Duodenal mucosa (tissue), 2 donors: ENCODE measurements at regions not wholly inside any gene's neighbourhood (a gene's known extent, or its start where the extent isn't known, plus 50 kb on each side); places are given as distances from the start of the nearest gene placed in this dataset.

Source experiments
- H3K27ac ChIP-seq: one replicate; pipeline ENCODE4 v1.7.0; 2013; ENCODE audit warnings: low read depth, low read length
- H3K27me3 ChIP-seq, 2 donors: one replicate each; pipeline ENCODE4 v1.7.0; 2013; ENCODE audit warnings: low read length in 2 of 2, control low read depth in 1 of 2; ENCODE audit not compliant: insufficient read depth in 2 of 2, control insufficient read depth in 1 of 2
- H3K36me3 ChIP-seq, 2 donors: one replicate each; pipeline ENCODE4 v1.7.0; 2013; ENCODE audit warnings: low read length in 2 of 2, control low read depth in 1 of 2; ENCODE audit not compliant: insufficient read depth in 2 of 2, control insufficient read depth in 1 of 2
- H3K4me1 ChIP-seq, 2 donors: one replicate each; pipeline ENCODE4 v1.7.0; 2013; ENCODE audit warnings: low read length in 2 of 2, control low read depth in 1 of 2; ENCODE audit not compliant: insufficient read depth in 2 of 2, control insufficient read depth in 1 of 2
- H3K4me3 ChIP-seq, 2 donors: one replicate each; pipeline ENCODE4 v1.7.0; 2013; ENCODE audit warnings: low read length in 2 of 2, low read depth in 1 of 2
- H3K9ac ChIP-seq, 2 donors: one replicate each; pipeline ENCODE4 v1.7.0; 2013; ENCODE audit warnings: low read length in 2 of 2, low read depth in 1 of 2
- H3K9me3 ChIP-seq, 2 donors: one replicate each; pipeline ENCODE4 v1.7.0; 2013; ENCODE audit warnings: low read length in 2 of 2, control low read depth in 1 of 2; ENCODE audit not compliant: control insufficient read depth in 1 of 2

- H3K27ac ChIP-seq = no peak overlapping the region
- H3K36me3 ChIP-seq = no peaks in the 10 kb centered on the region
- H3K4me1 ChIP-seq = no peaks in the 10 kb centered on the region
- H3K27me3 ChIP-seq = no peaks in the 10 kb centered on the region
- peaks cover 0 to 4% of the 10 kb centered on the region in 2 donors for H3K9me3 ChIP-seq
- no peak overlapping the region for H3K4me3 ChIP-seq
- H3K9ac ChIP-seq = no peak overlapping the region
Observed at GRCh38 chr4:33073811-33074210, 2353.6 kb downstream of the PCDH7 start.

GRCh38 chr4:33078145-33078544, 2358.0 kb downstream of the PCDH7 start:
- H3K4me3 ChIP-seq = no peak overlapping the region
- H3K4me1 ChIP-seq = no peaks in the 10 kb centered on the region
- no peak overlapping the region for H3K9ac ChIP-seq
- no peaks in the 10 kb centered on the region for H3K9me3 ChIP-seq
- no peaks in the 10 kb centered on the region for H3K27me3 ChIP-seq
- no peak overlapping the region for H3K27ac ChIP-seq
- H3K36me3 ChIP-seq = no peaks in the 10 kb centered on the region

GRCh38 chr4:33080275-33080674, 2360.1 kb downstream of the PCDH7 start:
- Histone ChIP-seq H3K4me1 (no peaks in the 10 kb centered on the region), H3K36me3 (no peaks in the 10 kb centered on the region), H3K27me3 (no peaks in the 10 kb centered on the region), H3K9me3 (no peaks in the 10 kb centered on the region), H3K4me3 (no peak overlapping the region), H3K9ac (no peak overlapping the region), H3K27ac (no peak overlapping the region)

GRCh38 chr4:33085709-33086108, 2365.5 kb downstream of the PCDH7 start:
- Histone ChIP-seq H3K9me3 (no peaks in the 10 kb centered on the region), H3K4me1 (no peaks in the 10 kb centered on the region), H3K9ac (no peak overlapping the region), H3K4me3 (no peak overlapping the region), H3K27ac (no peak overlapping the region), H3K36me3 (no peaks in the 10 kb centered on the region), H3K27me3 (no peaks in the 10 kb centered on the region)

- Histone ChIP-seq H3K9ac (no peak overlapping the region), H3K4me1 (no peaks in the 10 kb centered on the region), H3K36me3 (no peaks in the 10 kb centered on the region), H3K27me3 (no peaks in the 10 kb centered on the region), H3K9me3 (no peaks in the 10 kb centered on the region), H3K4me3 (no peak overlapping the region), H3K27ac (no peak overlapping the region)
Observed at GRCh38 chr4:33086331-33086925, 2366.3 kb downstream of the PCDH7 start.

GRCh38 chr4:33088713-33089112, 2368.5 kb downstream of the PCDH7 start:
- Histone ChIP-seq H3K4me1 (no peaks in the 10 kb centered on the region), H3K9me3 (no peaks in the 10 kb centered on the region), H3K27me3 (no peaks in the 10 kb centered on the region)

GRCh38 chr4:33090910-33091309, 2370.7 kb downstream of the PCDH7 start:
- Histone ChIP-seq H3K9ac (no peak overlapping the region), H3K27me3 (no peaks in the 10 kb centered on the region), H3K27ac (no peak overlapping the region), H3K4me3 (no peak overlapping the region), H3K36me3 (no peaks in the 10 kb centered on the region), H3K4me1 (no peaks in the 10 kb centered on the region), H3K9me3 (no peaks in the 10 kb centered on the region)

More at GRCh38 chr4:33088713-33089112, 2368.5 kb downstream of the PCDH7 start:
- Histone ChIP-seq H3K36me3 (no peaks in the 10 kb centered on the region), H3K4me3 (no peak overlapping the region), H3K9ac (no peak overlapping the region), H3K27ac (no peak overlapping the region)

- Histone ChIP-seq H3K27ac (no peak overlapping the region), H3K9ac (no peak overlapping the region), H3K27me3 (no peaks in the 10 kb centered on the region), H3K4me1 (no peaks in the 10 kb centered on the region), H3K9me3 (no peaks in the 10 kb centered on the region), H3K36me3 (no peaks in the 10 kb centered on the region), H3K4me3 (no peak overlapping the region)
Observed at GRCh38 chr4:33091961-33092360, 2371.8 kb downstream of the PCDH7 start.

- H3K4me3 ChIP-seq = no peak overlapping the region
- no peaks in the 10 kb centered on the region for H3K4me1 ChIP-seq
- no peaks in the 10 kb centered on the region for H3K36me3 ChIP-seq
- no peak overlapping the region for H3K9ac ChIP-seq
- no peak overlapping the region for H3K27ac ChIP-seq
- no peaks in the 10 kb centered on the region for H3K27me3 ChIP-seq
- peaks cover 0 to 2% of the 10 kb centered on the region in 2 donors for H3K9me3 ChIP-seq
Observed at GRCh38 chr4:33104273-33104672, 2384.1 kb downstream of the PCDH7 start.

GRCh38 chr4:33107814-33108213, 2387.6 kb downstream of the PCDH7 start:
- no peaks in the 10 kb centered on the region for H3K4me1 ChIP-seq
- H3K27ac ChIP-seq = no peak overlapping the region
- H3K9ac ChIP-seq = no peak overlapping the region
- no peaks in the 10 kb centered on the region for H3K27me3 ChIP-seq
- peaks cover 0 to 2% of the 10 kb centered on the region in 2 donors for H3K9me3 ChIP-seq
- no peaks in the 10 kb centered on the region for H3K36me3 ChIP-seq
- no peak overlapping the region for H3K4me3 ChIP-seq

GRCh38 chr4:33111117-33111516, 2390.9 kb downstream of the PCDH7 start:
- H3K4me1 ChIP-seq = no peaks in the 10 kb centered on the region
- H3K4me3 ChIP-seq = no peak overlapping the region
- H3K36me3 ChIP-seq = no peaks in the 10 kb centered on the region
- no peaks in the 10 kb centered on the region for H3K27me3 ChIP-seq
- peaks cover 0 to 9% of the 10 kb centered on the region in 2 donors for H3K9me3 ChIP-seq
- no peak overlapping the region for H3K27ac ChIP-seq
- H3K9ac ChIP-seq = no peak overlapping the region
